Mammary epithelial cell (primary cell): ENCODE measurements at regions not wholly inside any gene's neighbourhood (a gene's known extent, or its start where the extent isn't known, plus 50 kb on each side); places are given as distances from the start of the nearest gene placed in this dataset.
"Not testable (repeated sequence)": the region's sequence is repeated elsewhere in the genome, so short reads cannot be mapped to it uniquely, and the experiment has no call there.

ENCODE experiments used
- EZH2 ChIP-seq: IDR thresholded peaks from 2 replicates; pipeline ENCODE4 v1.6.1; 2012; ENCODE audit warnings: low read length, inconsistent platforms, borderline replicate concordance
- TF ChIP-seq, protein P1 (sequence below), 2 donors: IDR thresholded peaks in 1 of 2; conservative IDR thresholded peaks in 1 of 2; 2 replicates each; pipeline ENCODE4 v1.5.1; 2011 to 2012; ENCODE audit warnings: inconsistent platforms in 2 of 2, low read length in 2 of 2, mild to moderate bottlenecking in 2 of 2, control low read depth in 1 of 2, low read depth in 1 of 2; ENCODE audit not compliant: insufficient read depth in 1 of 2; ENCODE audit errors: extremely low read depth in 1 of 2

DNA sequence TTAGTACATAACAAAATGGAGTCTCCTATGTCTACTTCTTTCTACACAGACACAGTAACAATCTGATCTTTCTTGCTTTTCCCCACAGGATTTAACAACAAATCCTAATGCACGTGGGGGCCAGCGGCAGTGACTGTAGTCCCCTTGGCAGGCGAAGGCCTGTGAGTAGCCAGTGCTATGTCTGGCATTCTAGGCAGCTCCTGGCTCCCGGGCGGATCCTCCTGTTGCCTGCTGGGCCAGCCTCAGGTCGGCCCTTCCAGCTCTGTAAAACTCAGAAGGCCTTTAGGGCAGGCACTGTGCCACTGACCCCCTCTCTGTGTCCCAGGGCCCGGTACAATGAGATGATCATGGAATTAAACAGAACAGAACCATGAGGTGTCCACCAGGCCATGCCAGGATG is 3981.7 kb upstream of the TPTE start:
- TF ChIP-seq, protein P1, sequence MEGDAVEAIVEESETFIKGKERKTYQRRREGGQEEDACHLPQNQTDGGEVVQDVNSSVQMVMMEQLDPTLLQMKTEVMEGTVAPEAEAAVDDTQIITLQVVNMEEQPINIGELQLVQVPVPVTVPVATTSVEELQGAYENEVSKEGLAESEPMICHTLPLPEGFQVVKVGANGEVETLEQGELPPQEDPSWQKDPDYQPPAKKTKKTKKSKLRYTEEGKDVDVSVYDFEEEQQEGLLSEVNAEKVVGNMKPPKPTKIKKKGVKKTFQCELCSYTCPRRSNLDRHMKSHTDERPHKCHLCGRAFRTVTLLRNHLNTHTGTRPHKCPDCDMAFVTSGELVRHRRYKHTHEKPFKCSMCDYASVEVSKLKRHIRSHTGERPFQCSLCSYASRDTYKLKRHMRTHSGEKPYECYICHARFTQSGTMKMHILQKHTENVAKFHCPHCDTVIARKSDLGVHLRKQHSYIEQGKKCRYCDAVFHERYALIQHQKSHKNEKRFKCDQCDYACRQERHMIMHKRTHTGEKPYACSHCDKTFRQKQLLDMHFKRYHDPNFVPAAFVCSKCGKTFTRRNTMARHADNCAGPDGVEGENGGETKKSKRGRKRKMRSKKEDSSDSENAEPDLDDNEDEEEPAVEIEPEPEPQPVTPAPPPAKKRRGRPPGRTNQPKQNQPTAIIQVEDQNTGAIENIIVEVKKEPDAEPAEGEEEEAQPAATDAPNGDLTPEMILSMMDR (conservative IDR thresholded peaks at IDR 0.05 in 1 of 2, IDR thresholded peaks at IDR 0.05 in 1 of 2; ENCODE audit: extremely low read depth in 1 of 2, insufficient read depth in 1 of 2, low read depth in 1 of 2, low read length in 2 of 2) = not testable (repeated sequence)
- TF ChIP-seq EZH2 = not testable (repeated sequence)
